Suprapubic skin (tissue), 3 donors: ENCODE measurements at regions not wholly inside any gene's neighbourhood (a gene's known extent, or its start where the extent isn't known, plus 50 kb on each side); places are given as distances from the start of the nearest gene placed in this dataset.

Experiments used
- POLR2AphosphoS5 ChIP-seq, 3 donors: sonication (generic); formaldehyde crosslinking; IDR thresholded peaks; one replicate each; pipeline ENCODE4 v1.6.1; 2017; ENCODE audit warnings: antibody characterized with exemption in 3 of 3
- TF ChIP-seq, protein P1 (sequence below), 2 donors: fragments of 200-600 bp in 1 of 2; fragments of 450-650 bp in 1 of 2; sonication (generic) in 1 of 2; IDR thresholded peaks; one replicate each; pipeline ENCODE4 v1.5.1; 2016 to 2019; ENCODE audit warnings: antibody characterized with exemption in 2 of 2, mild to moderate bottlenecking in 1 of 2, moderate library complexity in 1 of 2

DNA sequence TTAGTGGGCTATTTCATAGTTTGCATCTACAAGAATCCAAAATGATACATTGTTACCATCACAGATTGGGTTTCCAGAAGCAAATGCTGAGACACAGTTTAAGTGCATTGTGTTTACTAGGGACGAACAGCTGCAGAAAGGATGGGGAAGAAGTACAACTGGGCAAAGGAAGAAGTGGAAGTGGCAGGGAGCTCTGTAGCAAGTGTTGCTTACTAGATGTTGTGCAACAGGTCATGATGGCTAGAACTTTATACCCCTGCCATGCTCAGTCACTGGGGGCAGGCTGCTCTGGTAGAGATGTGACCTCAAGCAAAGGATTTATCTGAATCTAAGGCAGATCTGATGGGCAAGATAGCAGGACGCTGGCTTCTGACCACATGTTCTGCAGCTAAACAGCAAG is 76.1 kb upstream of the EMCN start:
- TF ChIP-seq, protein P1, sequence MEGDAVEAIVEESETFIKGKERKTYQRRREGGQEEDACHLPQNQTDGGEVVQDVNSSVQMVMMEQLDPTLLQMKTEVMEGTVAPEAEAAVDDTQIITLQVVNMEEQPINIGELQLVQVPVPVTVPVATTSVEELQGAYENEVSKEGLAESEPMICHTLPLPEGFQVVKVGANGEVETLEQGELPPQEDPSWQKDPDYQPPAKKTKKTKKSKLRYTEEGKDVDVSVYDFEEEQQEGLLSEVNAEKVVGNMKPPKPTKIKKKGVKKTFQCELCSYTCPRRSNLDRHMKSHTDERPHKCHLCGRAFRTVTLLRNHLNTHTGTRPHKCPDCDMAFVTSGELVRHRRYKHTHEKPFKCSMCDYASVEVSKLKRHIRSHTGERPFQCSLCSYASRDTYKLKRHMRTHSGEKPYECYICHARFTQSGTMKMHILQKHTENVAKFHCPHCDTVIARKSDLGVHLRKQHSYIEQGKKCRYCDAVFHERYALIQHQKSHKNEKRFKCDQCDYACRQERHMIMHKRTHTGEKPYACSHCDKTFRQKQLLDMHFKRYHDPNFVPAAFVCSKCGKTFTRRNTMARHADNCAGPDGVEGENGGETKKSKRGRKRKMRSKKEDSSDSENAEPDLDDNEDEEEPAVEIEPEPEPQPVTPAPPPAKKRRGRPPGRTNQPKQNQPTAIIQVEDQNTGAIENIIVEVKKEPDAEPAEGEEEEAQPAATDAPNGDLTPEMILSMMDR (IDR thresholded peaks at IDR 0.05), result no peak
- no peak for TF ChIP-seq POLR2AphosphoS5 (IDR thresholded peaks at IDR 0.05)
